Activated naive CD8-positive, alpha-beta T cell treated with anti-CD3 and anti-CD28 coated beads, Interleukin-2, amount 50 U/mL, for 24 hours (primary cell): ENCODE measurements at regions not wholly inside any gene's neighbourhood (a gene's known extent, or its start where the extent isn't known, plus 50 kb on each side); places are given as distances from the start of the nearest gene placed in this dataset.
"Not testable (repeated sequence)": the region's sequence is repeated elsewhere in the genome, so short reads cannot be mapped to it uniquely, and the experiment has no call there.

ENCODE experiments used
- ATAC-seq: fragments of 150-1000 bp; cut with Tn5 transposase; one replicate; pipeline ENCODE4 v1.10.0; 2021
- DNase-seq: peaks from one replicate; pipeline ENCODE4 v3.0.0; 2021
- H3K27ac Mint-ChIP-seq: one replicate; pipeline ENCODE4 v1.8.0; 2021; ENCODE audit warnings: mild to moderate bottlenecking, mixed read lengths
- H3K27me3 Mint-ChIP-seq: one replicate; pipeline ENCODE4 v1.8.0; 2021; ENCODE audit warnings: mixed read lengths
- H3K36me3 Mint-ChIP-seq: one replicate; pipeline ENCODE4 v1.8.0; 2021; ENCODE audit warnings: low read depth, mixed read lengths
- H3K4me1 Mint-ChIP-seq: one replicate; pipeline ENCODE4 v1.8.0; 2021; ENCODE audit warnings: mixed read lengths
- H3K4me3 Mint-ChIP-seq: one replicate; pipeline ENCODE4 v1.8.0; 2021; ENCODE audit warnings: mild to moderate bottlenecking, moderate library complexity, mixed read lengths
- H3K9me3 Mint-ChIP-seq: one replicate; pipeline ENCODE4 v1.8.0; 2021; ENCODE audit warnings: mixed read lengths

- DNase-seq (no peak), ATAC-seq (no peak)
- Mint-ChIP-seq H3K27ac (no peak overlapping the region), H3K4me1 (no peaks in the 10 kb centered on the region), H3K9me3 (peaks cover 23% of the 10 kb centered on the region), H3K27me3 (no peaks in the 10 kb centered on the region), H3K4me3 (no peak overlapping the region), H3K36me3 (peaks cover 2% of the 10 kb centered on the region)
Measured at GRCh38 chr4:160701671-160702070, 1462.1 kb downstream of the FSTL5 start.

- H3K36me3 Mint-ChIP-seq, result peaks cover 2% of the 10 kb centered on the region
- no peak overlapping the region for H3K4me3 Mint-ChIP-seq
- ATAC-seq (no peak), DNase-seq (no peak)
- peaks cover 7% of the 10 kb centered on the region for H3K9me3 Mint-ChIP-seq
- H3K27ac Mint-ChIP-seq, result no peak overlapping the region
- no peaks in the 10 kb centered on the region for H3K27me3 Mint-ChIP-seq
- H3K4me1 Mint-ChIP-seq, result no peaks in the 10 kb centered on the region
Measured at GRCh38 chr4:160709026-160709425, 1454.8 kb downstream of the FSTL5 start.

DNA sequence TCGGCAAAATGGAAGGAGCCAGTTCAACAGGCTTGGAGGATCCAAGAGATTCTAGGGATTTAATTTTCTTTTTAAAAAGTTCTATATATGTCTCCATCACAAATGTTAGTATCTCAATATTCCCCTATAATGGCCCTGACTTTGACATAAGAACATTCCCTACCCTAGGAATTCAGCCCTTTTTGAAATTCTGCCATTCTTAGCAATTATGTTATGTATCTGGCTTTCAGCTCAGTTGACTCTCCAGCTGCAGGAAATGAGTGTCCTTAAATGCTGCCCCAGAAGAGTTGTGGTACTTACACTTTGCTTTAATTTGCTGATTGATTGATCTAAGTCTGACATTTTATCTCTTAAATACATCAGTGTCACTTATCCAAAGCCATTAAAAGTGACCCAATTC, 1454.3 kb downstream of the FSTL5 start:
- H3K36me3 Mint-ChIP-seq, result peaks cover 2% of the 10 kb centered on the region
- no peaks in the 10 kb centered on the region for H3K4me1 Mint-ChIP-seq
- DNase-seq, result no peak
- H3K27me3 Mint-ChIP-seq, result no peaks in the 10 kb centered on the region
- no peak overlapping the region for H3K4me3 Mint-ChIP-seq
- no peak for ATAC-seq
- H3K9me3 Mint-ChIP-seq, result peaks cover 7% of the 10 kb centered on the region
- H3K27ac Mint-ChIP-seq, result no peak overlapping the region

DNA sequence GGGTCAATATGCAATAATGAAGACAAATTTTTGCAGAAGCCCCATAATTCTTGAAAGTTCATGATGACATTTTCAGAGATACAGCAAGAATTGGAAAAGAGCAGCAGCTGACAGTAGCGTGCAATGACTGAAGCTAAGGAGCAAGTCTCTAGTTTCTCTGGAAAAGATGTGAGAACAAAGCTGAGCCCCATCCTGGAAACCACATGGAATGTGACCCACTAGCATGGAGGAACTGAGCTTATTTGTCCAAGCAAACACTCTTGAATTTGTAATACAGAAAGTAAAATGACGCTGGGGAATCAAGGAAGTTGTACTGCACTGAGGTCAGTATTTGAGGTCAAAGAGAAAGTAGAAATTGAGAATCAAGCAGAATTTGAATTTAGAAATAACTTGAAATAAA, 1447.2 kb downstream of the FSTL5 start:
- Mint-ChIP-seq H3K27me3 (no peaks in the 10 kb centered on the region), H3K27ac (no peak overlapping the region), H3K4me3 (no peak overlapping the region), H3K9me3 (peaks cover 6% of the 10 kb centered on the region), H3K4me1 (no peaks in the 10 kb centered on the region), H3K36me3 (no peaks in the 10 kb centered on the region)
- ATAC-seq (no peak), DNase-seq (no peak)

DNA sequence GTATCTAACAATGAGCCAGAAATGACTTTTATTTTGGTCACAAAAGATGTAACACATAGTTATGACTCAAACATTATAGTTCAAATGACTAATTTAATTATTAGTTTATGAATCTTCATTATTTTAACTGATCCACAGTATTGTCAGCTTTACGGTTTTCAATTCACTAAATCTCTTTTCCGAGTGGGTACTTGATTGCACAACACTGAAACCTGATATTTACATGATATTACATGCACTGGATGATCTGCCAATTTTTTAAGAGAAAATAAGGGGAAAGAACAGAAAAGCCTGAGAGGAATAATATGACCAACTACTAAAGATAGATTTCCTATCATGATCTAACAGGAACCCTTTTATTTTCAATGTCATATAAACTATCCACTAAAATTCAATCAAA, 1446.0 kb downstream of the FSTL5 start:
- ATAC-seq (no peak), DNase-seq (no peak)
- no peaks in the 10 kb centered on the region for H3K27me3 Mint-ChIP-seq
- H3K27ac Mint-ChIP-seq, result no peak overlapping the region
- no peaks in the 10 kb centered on the region for H3K4me1 Mint-ChIP-seq
- no peak overlapping the region for H3K4me3 Mint-ChIP-seq
- H3K9me3 Mint-ChIP-seq, result peaks cover 6% of the 10 kb centered on the region
- H3K36me3 Mint-ChIP-seq, result no peaks in the 10 kb centered on the region

DNA sequence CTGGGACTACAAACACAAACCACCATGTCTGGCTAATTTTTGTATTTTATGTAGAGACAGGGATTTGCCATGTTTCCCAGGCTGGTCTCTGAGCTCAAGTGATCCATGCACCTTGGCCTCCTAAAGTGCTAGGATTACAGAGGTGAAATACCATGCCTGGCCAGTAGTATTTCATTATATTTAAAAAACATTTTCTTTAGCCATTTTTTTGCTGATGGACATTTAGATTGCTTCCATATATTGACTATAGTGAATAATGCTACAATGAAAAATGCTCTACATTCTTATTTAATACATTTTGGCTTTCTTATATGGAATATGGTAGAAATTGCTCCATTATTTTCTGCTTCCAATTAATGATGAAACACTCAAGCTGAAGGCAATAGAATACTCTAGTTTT, 1439.7 kb downstream of the FSTL5 start:
- ATAC-seq (no peak), DNase-seq (no peak)
- no peak overlapping the region for H3K27ac Mint-ChIP-seq
- H3K27me3 Mint-ChIP-seq, result no peaks in the 10 kb centered on the region
- no peaks in the 10 kb centered on the region for H3K4me1 Mint-ChIP-seq
- no peak overlapping the region for H3K4me3 Mint-ChIP-seq
- H3K36me3 Mint-ChIP-seq, result no peaks in the 10 kb centered on the region
- H3K9me3 Mint-ChIP-seq, result peaks cover 12% of the 10 kb centered on the region

DNA sequence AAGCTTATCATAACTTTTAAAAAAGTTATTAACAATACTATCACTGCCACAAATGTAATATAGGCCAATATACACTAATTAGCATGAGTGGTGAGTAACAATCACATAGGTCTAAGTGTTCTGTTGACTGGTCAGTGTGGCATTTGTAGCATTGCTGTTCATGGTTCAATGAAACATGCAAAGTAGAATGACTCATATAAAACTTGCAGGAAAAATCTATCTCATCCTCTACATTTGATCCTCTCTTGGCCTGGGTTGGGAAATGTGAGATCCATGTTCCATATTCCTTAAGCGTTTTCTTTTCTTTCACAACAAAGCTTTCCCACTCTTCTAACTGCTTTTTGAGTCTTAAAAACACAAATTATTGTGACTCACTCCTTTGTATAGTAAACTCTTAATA, 1418.7 kb downstream of the FSTL5 start:
- Mint-ChIP-seq H3K27me3 (no peaks in the 10 kb centered on the region), H3K4me1 (no peaks in the 10 kb centered on the region), H3K4me3 (no peak overlapping the region), H3K27ac (no peak overlapping the region), H3K9me3 (peaks cover 14% of the 10 kb centered on the region), H3K36me3 (no peaks in the 10 kb centered on the region)
- ATAC-seq (no peak), DNase-seq (no peak)

GRCh38 chr4:160746585-160746984, 1417.2 kb downstream of the FSTL5 start:
- H3K36me3 Mint-ChIP-seq, H3K27ac Mint-ChIP-seq, H3K27me3 Mint-ChIP-seq, DNase-seq, H3K4me3 Mint-ChIP-seq, H3K4me1 Mint-ChIP-seq, ATAC-seq: not testable (repeated sequence)
- peaks cover 13% of the 10 kb centered on the region for H3K9me3 Mint-ChIP-seq

DNA sequence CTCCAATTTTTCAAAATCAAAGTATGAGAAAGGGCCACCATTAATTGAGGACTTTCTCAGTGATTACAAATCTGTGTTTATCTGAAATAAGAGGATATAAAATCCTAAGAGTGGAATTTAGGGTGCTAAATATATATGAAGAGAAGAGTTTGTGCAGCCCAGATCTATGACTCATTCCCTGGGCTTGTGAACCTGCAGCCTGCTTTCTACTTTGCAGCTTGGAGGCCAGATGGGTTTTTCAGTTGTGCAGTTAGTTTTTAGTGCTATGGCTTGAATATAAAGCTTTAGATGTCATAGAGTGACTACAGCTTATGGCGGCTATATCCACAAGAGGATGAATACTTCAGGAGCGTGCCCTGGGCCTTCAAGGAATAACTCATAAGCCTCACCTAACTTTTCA, 1391.1 kb downstream of the FSTL5 start:
- Mint-ChIP-seq H3K4me3 (no peak overlapping the region), H3K27me3 (no peaks in the 10 kb centered on the region), H3K27ac (no peak overlapping the region), H3K36me3 (no peaks in the 10 kb centered on the region), H3K9me3 (peaks cover 6% of the 10 kb centered on the region), H3K4me1 (no peaks in the 10 kb centered on the region)
- DNase-seq (no peak), ATAC-seq (no peak)

DNA sequence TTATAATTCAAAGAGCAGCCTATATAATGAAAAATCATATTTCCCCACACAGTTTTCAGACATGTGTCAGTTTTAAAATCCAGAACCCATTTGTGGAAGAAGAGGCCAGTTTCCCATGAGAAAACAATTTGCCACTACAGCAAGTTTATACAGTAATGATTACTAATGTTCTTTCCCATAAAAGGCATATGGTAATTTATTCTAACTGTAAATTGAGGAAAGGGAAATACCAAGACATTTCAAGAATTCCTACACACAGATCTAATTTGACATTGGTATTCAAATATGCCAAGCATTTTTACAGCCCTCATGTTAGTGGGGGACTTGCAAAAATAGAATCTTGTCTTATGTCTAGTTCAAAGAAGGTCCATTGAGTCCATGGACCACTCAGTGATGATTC, 1368.6 kb downstream of the FSTL5 start:
- no peak overlapping the region for H3K4me3 Mint-ChIP-seq
- H3K4me1 Mint-ChIP-seq, result no peaks in the 10 kb centered on the region
- ATAC-seq, result no peak
- H3K27ac Mint-ChIP-seq, result no peak overlapping the region
- peaks cover 30% of the 10 kb centered on the region for H3K9me3 Mint-ChIP-seq
- H3K36me3 Mint-ChIP-seq, result no peaks in the 10 kb centered on the region
- no peak for DNase-seq
- H3K27me3 Mint-ChIP-seq, result no peaks in the 10 kb centered on the region

GRCh38 chr4:160808174-160808573, 1355.6 kb downstream of the FSTL5 start:
- no peak for ATAC-seq
- Mint-ChIP-seq H3K4me3 (no peak overlapping the region), H3K27me3 (no peaks in the 10 kb centered on the region), H3K9me3 (peaks cover 2% of the 10 kb centered on the region), H3K36me3 (no peaks in the 10 kb centered on the region), H3K4me1 (no peaks in the 10 kb centered on the region), H3K27ac (no peak overlapping the region)
- DNase-seq, result no peak

- H3K9me3 Mint-ChIP-seq, result peaks cover 2% of the 10 kb centered on the region
- no peak for ATAC-seq
Measured at GRCh38 chr4:160809576-160809975, 1354.2 kb downstream of the FSTL5 start.

GRCh38 chr4:160810424-160810823, 1353.4 kb downstream of the FSTL5 start:
- no peaks in the 10 kb centered on the region for H3K4me1 Mint-ChIP-seq

More at GRCh38 chr4:160809576-160809975, 1354.2 kb downstream of the FSTL5 start:
- H3K27ac Mint-ChIP-seq, result no peak overlapping the region
- no peak for DNase-seq
- no peaks in the 10 kb centered on the region for H3K36me3 Mint-ChIP-seq
- no peaks in the 10 kb centered on the region for H3K27me3 Mint-ChIP-seq
- no peaks in the 10 kb centered on the region for H3K4me1 Mint-ChIP-seq
- H3K4me3 Mint-ChIP-seq, result no peak overlapping the region

GRCh38 chr4:160810941-160811340, 1352.9 kb downstream of the FSTL5 start:
- no peak overlapping the region for H3K4me3 Mint-ChIP-seq
- H3K4me1 Mint-ChIP-seq, result no peaks in the 10 kb centered on the region
- H3K27ac Mint-ChIP-seq, result no peak overlapping the region
- H3K9me3 Mint-ChIP-seq, result no peaks in the 10 kb centered on the region
- H3K27me3 Mint-ChIP-seq, result no peaks in the 10 kb centered on the region
- ATAC-seq (no peak), DNase-seq (no peak)
- no peaks in the 10 kb centered on the region for H3K36me3 Mint-ChIP-seq

More at GRCh38 chr4:160810424-160810823, 1353.4 kb downstream of the FSTL5 start:
- DNase-seq, result no peak
- Mint-ChIP-seq H3K4me3 (no peak overlapping the region), H3K27me3 (no peaks in the 10 kb centered on the region), H3K9me3 (peaks cover 2% of the 10 kb centered on the region), H3K36me3 (no peaks in the 10 kb centered on the region), H3K27ac (no peak overlapping the region)
- no peak for ATAC-seq

GRCh38 chr4:160811956-160812355, 1351.8 kb downstream of the FSTL5 start:
- no peak overlapping the region for H3K4me3 Mint-ChIP-seq
- no peaks in the 10 kb centered on the region for H3K27me3 Mint-ChIP-seq
- no peak overlapping the region for H3K27ac Mint-ChIP-seq
- H3K9me3 Mint-ChIP-seq, result no peaks in the 10 kb centered on the region
- no peak for DNase-seq
- no peaks in the 10 kb centered on the region for H3K36me3 Mint-ChIP-seq
- no peak for ATAC-seq
- H3K4me1 Mint-ChIP-seq, result no peaks in the 10 kb centered on the region

DNA sequence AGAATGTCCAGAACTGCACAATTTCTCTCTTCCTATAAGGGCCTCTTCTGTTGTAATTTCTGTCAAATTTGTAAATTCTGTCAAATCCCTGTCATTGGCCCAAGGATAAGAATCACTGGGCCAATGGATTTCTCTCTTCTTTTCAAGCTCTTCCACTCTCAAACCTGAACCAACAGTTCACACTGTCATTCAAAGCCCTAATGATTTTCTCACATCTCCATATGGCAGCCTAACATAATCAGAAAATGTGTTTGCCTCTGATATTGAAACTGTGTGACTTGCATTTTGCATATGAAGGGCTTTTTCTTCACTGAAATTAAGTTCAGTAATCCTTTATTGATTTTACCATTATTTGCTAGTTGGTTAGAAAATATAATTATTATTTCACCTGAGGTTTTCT, 1349.1 kb downstream of the FSTL5 start:
- Mint-ChIP-seq H3K36me3 (no peaks in the 10 kb centered on the region), H3K9me3 (no peaks in the 10 kb centered on the region), H3K27me3 (no peaks in the 10 kb centered on the region), H3K4me3 (no peak overlapping the region), H3K27ac (no peak overlapping the region), H3K4me1 (no peaks in the 10 kb centered on the region)
- DNase-seq (no peak), ATAC-seq (no peak)
